Thoracic aorta (tissue), 2 donors: ENCODE measurements at regions not wholly inside any gene's neighbourhood (a gene's known extent, or its start where the extent isn't known, plus 50 kb on each side); places are given as distances from the start of the nearest gene placed in this dataset.

Source experiments
- ATAC-seq: fragments of 150-250 bp; one replicate; pipeline ENCODE4 v1.8.0; 2017; ENCODE audit warnings: low read depth; ENCODE audit not compliant: insufficient number of reproducible peaks, low FRiP score
- DNase-seq: peaks from one replicate; pipeline ENCODE4 v3.0.0-alpha.2; 2020; ENCODE audit warnings: low spot score
- H3K27ac ChIP-seq, 2 donors: fragments of 200-600 bp; sonication (generic); 1 replicate in 1 of 2; 2 replicates in 1 of 2; pipeline ENCODE4 v1.5.1; 2016; ENCODE audit warnings: mild to moderate bottlenecking in 2 of 2, moderate library complexity in 2 of 2
- H3K27me3 ChIP-seq: fragments of 200-600 bp; sonication (generic); replicated peaks from 2 replicates; pipeline ENCODE4 v1.6.0; 2016; ENCODE audit warnings: mild to moderate bottlenecking; ENCODE audit not compliant: insufficient read depth
- H3K36me3 ChIP-seq: fragments of 200-600 bp; sonication (generic); one replicate; pipeline ENCODE4 v1.5.1; 2016
- H3K4me1 ChIP-seq, 2 donors: fragments of 200-600 bp; sonication (generic); 1 replicate in 1 of 2; 2 replicates in 1 of 2; pipeline versions ENCODE4 v1.5.1 to v1.6.0; 2016; ENCODE audit warnings: low read depth in 2 of 2, mild to moderate bottlenecking in 1 of 2; ENCODE audit not compliant: control insufficient read depth in 1 of 2
- H3K4me3 ChIP-seq: fragments of 200-600 bp; sonication (generic); 2 replicates; pipeline ENCODE4 v1.5.1; 2016; ENCODE audit warnings: mild to moderate bottlenecking
- H3K9me3 ChIP-seq: fragments of 200-600 bp; sonication (generic); 2 replicates; pipeline ENCODE4 v1.5.1; 2016
- TF ChIP-seq, protein P1 (sequence below): fragments of 200-600 bp; sonication (generic); IDR thresholded peaks from one replicate; pipeline ENCODE4 v1.5.1; 2019; ENCODE audit warnings: antibody characterized with exemption

DNA sequence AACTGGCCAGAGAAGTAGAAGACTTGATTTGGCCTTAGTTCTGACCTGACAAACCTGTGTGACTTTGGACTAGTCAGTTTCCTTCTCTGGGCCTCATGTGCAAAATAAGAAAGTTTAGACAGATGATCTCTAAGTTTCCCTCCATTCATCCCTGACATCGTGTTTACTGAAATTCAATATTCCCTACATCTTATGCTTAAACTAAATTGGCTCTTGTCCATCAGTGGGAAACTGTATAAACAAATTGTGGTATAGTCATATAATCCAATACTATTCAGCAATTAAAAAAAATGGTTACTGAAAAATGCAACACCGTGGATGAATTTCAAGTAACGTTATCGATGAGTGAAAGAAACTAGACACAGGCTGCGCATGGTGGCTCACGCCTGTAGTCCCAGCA, 64.4 kb upstream of the HRH1 start:
- TF ChIP-seq, protein P1, sequence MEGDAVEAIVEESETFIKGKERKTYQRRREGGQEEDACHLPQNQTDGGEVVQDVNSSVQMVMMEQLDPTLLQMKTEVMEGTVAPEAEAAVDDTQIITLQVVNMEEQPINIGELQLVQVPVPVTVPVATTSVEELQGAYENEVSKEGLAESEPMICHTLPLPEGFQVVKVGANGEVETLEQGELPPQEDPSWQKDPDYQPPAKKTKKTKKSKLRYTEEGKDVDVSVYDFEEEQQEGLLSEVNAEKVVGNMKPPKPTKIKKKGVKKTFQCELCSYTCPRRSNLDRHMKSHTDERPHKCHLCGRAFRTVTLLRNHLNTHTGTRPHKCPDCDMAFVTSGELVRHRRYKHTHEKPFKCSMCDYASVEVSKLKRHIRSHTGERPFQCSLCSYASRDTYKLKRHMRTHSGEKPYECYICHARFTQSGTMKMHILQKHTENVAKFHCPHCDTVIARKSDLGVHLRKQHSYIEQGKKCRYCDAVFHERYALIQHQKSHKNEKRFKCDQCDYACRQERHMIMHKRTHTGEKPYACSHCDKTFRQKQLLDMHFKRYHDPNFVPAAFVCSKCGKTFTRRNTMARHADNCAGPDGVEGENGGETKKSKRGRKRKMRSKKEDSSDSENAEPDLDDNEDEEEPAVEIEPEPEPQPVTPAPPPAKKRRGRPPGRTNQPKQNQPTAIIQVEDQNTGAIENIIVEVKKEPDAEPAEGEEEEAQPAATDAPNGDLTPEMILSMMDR: no peak
- H3K9me3 ChIP-seq: no peaks in the 10 kb centered on the region
- no peak overlapping the region for H3K27ac ChIP-seq
- no peaks in the 10 kb centered on the region for H3K36me3 ChIP-seq
- H3K4me1 ChIP-seq: peaks cover 0 to 5% of the 10 kb centered on the region in 2 donors
- ATAC-seq (no peak), DNase-seq (no peak)
- no peaks in the 10 kb centered on the region for H3K27me3 ChIP-seq
- no peak overlapping the region for H3K4me3 ChIP-seq

DNA sequence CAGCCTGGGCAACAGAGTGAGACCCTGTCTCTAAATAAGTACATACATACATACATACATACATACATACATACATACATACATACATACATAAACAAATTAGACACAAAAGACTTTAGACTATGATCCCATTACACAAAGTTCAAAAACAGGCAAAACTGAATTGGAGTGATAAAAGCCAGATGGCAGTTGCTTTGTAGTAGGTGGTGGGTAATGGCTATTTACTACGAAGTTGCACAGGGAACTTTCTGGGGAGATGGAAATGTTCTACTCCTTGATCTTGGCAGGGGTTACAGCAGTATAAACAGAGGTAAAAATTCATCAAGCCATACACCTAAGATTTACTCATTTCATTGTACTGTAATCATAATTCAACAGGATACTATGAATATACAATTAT, 63.7 kb upstream of the HRH1 start:
- no peak for DNase-seq
- no peak for ATAC-seq
- TF ChIP-seq, protein P1: no peak
- peaks cover 0 to 5% of the 10 kb centered on the region in 2 donors for H3K4me1 ChIP-seq
- no peaks in the 10 kb centered on the region for H3K27me3 ChIP-seq
- H3K4me3 ChIP-seq: no peak overlapping the region
- no peaks in the 10 kb centered on the region for H3K36me3 ChIP-seq
- no peak overlapping the region for H3K27ac ChIP-seq
- H3K9me3 ChIP-seq: no peaks in the 10 kb centered on the region

DNA sequence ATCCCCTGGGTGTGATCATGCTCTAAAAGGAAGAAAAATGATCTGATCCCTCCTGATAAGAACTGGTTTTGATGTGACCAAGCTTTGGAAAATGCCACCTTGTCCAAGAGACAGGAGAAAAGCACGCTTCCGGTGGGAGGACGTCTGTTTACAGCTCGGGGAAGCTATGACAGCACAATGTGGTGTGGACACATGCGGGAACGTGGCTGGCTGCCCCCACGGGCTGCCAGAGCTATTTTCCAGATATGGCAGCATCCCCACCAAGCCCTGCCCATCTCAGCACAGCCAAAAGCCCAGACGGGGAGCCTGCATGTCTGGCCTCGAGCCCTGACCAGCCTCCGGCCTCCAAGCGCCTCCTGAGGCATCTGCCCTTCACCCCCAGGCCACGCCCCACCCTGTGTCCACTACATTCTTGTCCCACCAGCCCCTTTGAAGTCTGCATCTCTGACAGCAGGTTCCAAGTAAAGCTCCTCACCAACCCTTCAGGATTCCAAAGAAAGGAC, 63.2 kb upstream of the HRH1 start:
- H3K27me3 ChIP-seq: no peaks in the 10 kb centered on the region
- H3K27ac ChIP-seq: no peak overlapping the region
- no peak for DNase-seq
- no peaks in the 10 kb centered on the region for H3K9me3 ChIP-seq
- ATAC-seq: no peak
- H3K36me3 ChIP-seq: no peaks in the 10 kb centered on the region
- no peak overlapping the region for H3K4me3 ChIP-seq
- TF ChIP-seq, protein P1: no peak
- peaks cover 0 to 10% of the 10 kb centered on the region in 2 donors for H3K4me1 ChIP-seq

DNA sequence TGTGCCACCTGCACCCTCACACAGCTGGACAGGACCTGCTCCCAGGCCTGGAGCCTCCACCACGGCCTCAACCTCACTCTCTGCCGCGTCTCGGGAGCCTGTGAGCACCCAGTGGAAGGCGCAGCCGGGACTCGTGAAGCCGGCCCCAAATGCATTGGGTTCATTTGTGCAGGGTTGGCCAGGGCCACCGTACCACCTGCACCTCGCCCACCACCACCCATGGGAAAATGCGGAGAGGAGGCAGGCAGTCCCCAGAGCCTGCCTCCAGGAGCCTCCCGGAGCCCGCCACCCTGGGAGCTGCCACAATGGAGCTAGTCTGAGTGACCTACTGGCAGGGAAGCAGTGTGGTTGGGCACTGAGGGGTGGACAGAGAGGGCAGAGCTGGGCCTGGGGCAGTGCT, 62.5 kb upstream of the HRH1 start:
- ATAC-seq: no peak

DNA sequence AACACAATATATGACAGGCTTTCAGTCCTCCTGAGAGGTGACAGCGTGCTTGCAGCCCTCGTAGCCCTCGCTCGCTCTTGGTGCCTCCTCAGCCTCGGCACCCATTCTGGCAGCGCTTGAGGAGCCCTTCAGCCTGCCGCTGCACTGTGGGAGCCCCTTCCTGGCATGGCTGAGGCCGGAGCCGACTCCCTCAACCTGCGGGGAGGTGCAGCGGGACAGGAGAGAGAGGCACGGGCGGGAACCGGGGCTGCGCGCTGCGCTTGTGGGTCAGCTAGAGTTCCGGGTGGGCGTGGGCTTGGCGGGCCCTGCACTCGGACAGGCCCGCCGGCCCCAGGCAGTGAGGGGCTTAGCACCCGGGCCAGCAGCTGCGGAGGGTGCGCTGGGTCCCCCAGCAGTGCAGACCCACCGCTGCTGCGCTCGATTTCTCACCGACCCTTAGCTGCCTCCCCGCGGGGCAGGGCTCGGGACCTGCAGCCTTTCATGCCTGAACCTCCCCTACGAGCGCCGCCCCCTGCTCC, 60.4 kb upstream of the HRH1 start:
- H3K27me3 ChIP-seq: no peaks in the 10 kb centered on the region
- no peak for ATAC-seq
- H3K27ac ChIP-seq: no peak overlapping the region
- H3K36me3 ChIP-seq: no peaks in the 10 kb centered on the region
- peaks cover 8 to 19% of the 10 kb centered on the region in 2 donors for H3K4me1 ChIP-seq
- TF ChIP-seq, protein P1: no peak
- no peaks in the 10 kb centered on the region for H3K9me3 ChIP-seq
- no peak overlapping the region for H3K4me3 ChIP-seq
- no peak for DNase-seq

More for the DNA sequence above, 62.5 kb upstream of the HRH1 start:
- TF ChIP-seq, protein P1: no peak
- no peaks in the 10 kb centered on the region for H3K27me3 ChIP-seq
- no peak overlapping the region for H3K27ac ChIP-seq
- H3K36me3 ChIP-seq: no peaks in the 10 kb centered on the region
- no peaks in the 10 kb centered on the region for H3K9me3 ChIP-seq
- peaks cover under 1 to 11% of the 10 kb centered on the region in 2 donors for H3K4me1 ChIP-seq
- no peak for DNase-seq
- H3K4me3 ChIP-seq: no peak overlapping the region
